ENCODE measurements at regions not wholly inside any gene's neighbourhood (a gene's known extent, or its start where the extent isn't known, plus 50 kb on each side); places are given as distances from the start of the nearest gene placed in this dataset.

- TF ChIP-seq EZH2phosphoT487 (IDR thresholded peaks at IDR 0.05; ENCODE audit: borderline replicate concordance): no peak
- TF ChIP-seq, protein P1, sequence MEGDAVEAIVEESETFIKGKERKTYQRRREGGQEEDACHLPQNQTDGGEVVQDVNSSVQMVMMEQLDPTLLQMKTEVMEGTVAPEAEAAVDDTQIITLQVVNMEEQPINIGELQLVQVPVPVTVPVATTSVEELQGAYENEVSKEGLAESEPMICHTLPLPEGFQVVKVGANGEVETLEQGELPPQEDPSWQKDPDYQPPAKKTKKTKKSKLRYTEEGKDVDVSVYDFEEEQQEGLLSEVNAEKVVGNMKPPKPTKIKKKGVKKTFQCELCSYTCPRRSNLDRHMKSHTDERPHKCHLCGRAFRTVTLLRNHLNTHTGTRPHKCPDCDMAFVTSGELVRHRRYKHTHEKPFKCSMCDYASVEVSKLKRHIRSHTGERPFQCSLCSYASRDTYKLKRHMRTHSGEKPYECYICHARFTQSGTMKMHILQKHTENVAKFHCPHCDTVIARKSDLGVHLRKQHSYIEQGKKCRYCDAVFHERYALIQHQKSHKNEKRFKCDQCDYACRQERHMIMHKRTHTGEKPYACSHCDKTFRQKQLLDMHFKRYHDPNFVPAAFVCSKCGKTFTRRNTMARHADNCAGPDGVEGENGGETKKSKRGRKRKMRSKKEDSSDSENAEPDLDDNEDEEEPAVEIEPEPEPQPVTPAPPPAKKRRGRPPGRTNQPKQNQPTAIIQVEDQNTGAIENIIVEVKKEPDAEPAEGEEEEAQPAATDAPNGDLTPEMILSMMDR (conservative IDR thresholded peaks at IDR 0.05; ENCODE audit: low read length): no peak
- Histone ChIP-seq H3K9me2 (replicated peaks; ENCODE audit: low read depth, low read length) (no peaks in the 10 kb centered on the region), H3K27me3 (ENCODE audit: insufficient read depth, low read length, poor library complexity, severe bottlenecking) (no peaks in the 10 kb centered on the region)
These were observed 453.5 kb downstream of the TYW1 start for GRCh38 chr7:67450171-67450570.

GRCh38 chr7:67451306-67451705 lies 454.7 kb downstream of the TYW1 start:
- no peaks in the 10 kb centered on the region for H3F3A ChIP-seq (ENCODE audit: low read depth)
- no peaks in the 10 kb centered on the region for H3K4me1 ChIP-seq (ENCODE audit: insufficient read depth, low read length, poor library complexity, severe bottlenecking)
- no peaks in the 10 kb centered on the region for H3K9me2 ChIP-seq (replicated peaks; ENCODE audit: low read depth, low read length)
- H4K20me1 ChIP-seq (ENCODE audit: insufficient read depth, low read length, poor library complexity, severe bottlenecking): no peaks in the 10 kb centered on the region
- TF ChIP-seq, protein P1 (conservative IDR thresholded peaks at IDR 0.05; ENCODE audit: low read length): no peak
- TF ChIP-seq EZH2phosphoT487 (IDR thresholded peaks at IDR 0.05; ENCODE audit: borderline replicate concordance): no peak
- 0 out of 2 replicates have a peak, but pooled peaks cover 6% of the 10 kb centered on the region for H3K9me3 ChIP-seq (ENCODE audit: insufficient read depth, low read depth, low read length)
- no peaks in the 10 kb centered on the region for H3K27me3 ChIP-seq (ENCODE audit: insufficient read depth, low read length, poor library complexity, severe bottlenecking)
- no peaks in the 10 kb centered on the region for H3K79me2 ChIP-seq (ENCODE audit: insufficient read depth, low read length)
- H3K36me3 ChIP-seq (ENCODE audit: insufficient read depth, low read length): no peaks in the 10 kb centered on the region
- no peak overlapping the region for H3K9ac ChIP-seq (ENCODE audit: low read depth, low read length, poor library complexity, severe bottlenecking)
- no peak overlapping the region for H3K4me2 ChIP-seq (ENCODE audit: low read depth, low read length, poor library complexity, severe bottlenecking)
- no peak overlapping the region for H2AFZ ChIP-seq (ENCODE audit: low read length)
- H3K4me3 ChIP-seq (ENCODE audit: low read length, poor library complexity, severe bottlenecking): no peak overlapping the region

More at GRCh38 chr7:67450171-67450570, 453.5 kb downstream of the TYW1 start:
- Histone ChIP-seq H3K36me3 (ENCODE audit: insufficient read depth, low read length) (no peaks in the 10 kb centered on the region), H3K9me3 (ENCODE audit: insufficient read depth, low read depth, low read length) (0 out of 2 replicates have a peak, but pooled peaks cover 6% of the 10 kb centered on the region), H3K4me2 (ENCODE audit: low read depth, low read length, poor library complexity, severe bottlenecking) (no peak overlapping the region), H2AFZ (ENCODE audit: low read length) (no peak overlapping the region), H3K4me3 (ENCODE audit: low read length, poor library complexity, severe bottlenecking) (no peak overlapping the region), H3K79me2 (ENCODE audit: insufficient read depth, low read length) (no peaks in the 10 kb centered on the region), H3F3A (ENCODE audit: low read depth) (no peaks in the 10 kb centered on the region), H4K20me1 (ENCODE audit: insufficient read depth, low read length, poor library complexity, severe bottlenecking) (no peaks in the 10 kb centered on the region), H3K9ac (ENCODE audit: low read depth, low read length, poor library complexity, severe bottlenecking) (no peak overlapping the region), H3K4me1 (ENCODE audit: insufficient read depth, low read length, poor library complexity, severe bottlenecking) (no peaks in the 10 kb centered on the region)

- Histone ChIP-seq H3K9ac (ENCODE audit: low read depth, low read length, poor library complexity, severe bottlenecking) (no peak overlapping the region), H3K4me1 (ENCODE audit: insufficient read depth, low read length, poor library complexity, severe bottlenecking) (no peaks in the 10 kb centered on the region), H3K9me3 (ENCODE audit: insufficient read depth, low read depth, low read length) (peaks cover 6% of the 10 kb centered on the region; the same call in 1 of the 2 replicates), H3K27me3 (ENCODE audit: insufficient read depth, low read length, poor library complexity, severe bottlenecking) (no peaks in the 10 kb centered on the region), H3F3A (ENCODE audit: low read depth) (no peaks in the 10 kb centered on the region), H3K9me2 (replicated peaks; ENCODE audit: low read depth, low read length) (no peaks in the 10 kb centered on the region), H3K4me3 (ENCODE audit: low read length, poor library complexity, severe bottlenecking) (no peak overlapping the region), H2AFZ (ENCODE audit: low read length) (no peak overlapping the region), H3K36me3 (ENCODE audit: insufficient read depth, low read length) (no peaks in the 10 kb centered on the region), H3K79me2 (ENCODE audit: insufficient read depth, low read length) (no peaks in the 10 kb centered on the region), H3K4me2 (ENCODE audit: low read depth, low read length, poor library complexity, severe bottlenecking) (no peak overlapping the region), H4K20me1 (ENCODE audit: insufficient read depth, low read length, poor library complexity, severe bottlenecking) (no peaks in the 10 kb centered on the region)
- no peak for TF ChIP-seq EZH2phosphoT487 (IDR thresholded peaks at IDR 0.05; ENCODE audit: borderline replicate concordance)
- TF ChIP-seq, protein P1 (conservative IDR thresholded peaks at IDR 0.05; ENCODE audit: low read length): no peak
These were observed 455.9 kb downstream of the TYW1 start for GRCh38 chr7:67452516-67453026.
